HT1080 (cell line): ENCODE measurements at regions not wholly inside any gene's neighbourhood (a gene's known extent, or its start where the extent isn't known, plus 50 kb on each side); places are given as distances from the start of the nearest gene placed in this dataset. TPM values are rescaled to one million over a fixed set of nuclear protein-coding genes. Genes with fewer than 3 reads are reported as not detected.

ENCODE experiments used
- DNase-seq: peaks from one replicate; pipeline ENCODE4 v3.0.0-alpha.2; 2015; ENCODE audit warnings: low read depth
- small RNA-seq: library from RNA; depleted of rRNA; stranded (forward); fragments of <200 nt; gene quantifications from one replicate; pipeline ENCODE3, GENCODE V24; 2014

GRCh38 chr4:151604238-151604637 is 156.6 kb downstream of the GATB start:
- peak; percentile 17 for DNase-seq

DNA sequence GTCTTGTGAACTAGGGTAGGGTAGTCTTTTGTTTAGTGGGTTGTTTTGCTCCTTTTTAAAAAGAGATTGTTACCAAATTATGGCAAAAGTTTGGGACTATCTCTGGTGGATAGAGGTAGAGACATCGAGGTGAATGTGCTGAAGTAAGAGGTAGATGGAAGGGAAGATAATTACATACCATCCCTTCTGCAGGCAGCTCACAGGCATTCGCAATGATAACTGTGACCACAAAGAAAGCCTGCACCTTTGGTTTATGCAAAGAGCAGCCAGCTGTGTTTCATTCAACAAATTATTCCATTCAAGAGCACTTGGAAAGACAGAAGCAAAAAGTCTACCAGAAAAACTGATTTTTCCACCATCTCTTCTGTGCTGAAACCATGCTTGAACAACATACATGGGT is 155.6 kb downstream of the GATB start:
- DNase-seq, result no peak

- DNase-seq, result no peak
Measured at GRCh38 chr4:151606061-151606460, 154.7 kb downstream of the GATB start.

- DNase-seq, result no peak
Measured at GRCh38 chr4:151610229-151610628, 150.6 kb downstream of the GATB start.

- DNase-seq, result no peak
Measured at GRCh38 chr4:151611960-151612359, 148.8 kb downstream of the GATB start.

GRCh38 chr4:151613290-151613689 is 147.5 kb downstream of the GATB start:
- DNase-seq, result no peak

GRCh38 chr4:151614561-151614960 is 146.2 kb downstream of the GATB start:
- DNase-seq, result no peak

DNA sequence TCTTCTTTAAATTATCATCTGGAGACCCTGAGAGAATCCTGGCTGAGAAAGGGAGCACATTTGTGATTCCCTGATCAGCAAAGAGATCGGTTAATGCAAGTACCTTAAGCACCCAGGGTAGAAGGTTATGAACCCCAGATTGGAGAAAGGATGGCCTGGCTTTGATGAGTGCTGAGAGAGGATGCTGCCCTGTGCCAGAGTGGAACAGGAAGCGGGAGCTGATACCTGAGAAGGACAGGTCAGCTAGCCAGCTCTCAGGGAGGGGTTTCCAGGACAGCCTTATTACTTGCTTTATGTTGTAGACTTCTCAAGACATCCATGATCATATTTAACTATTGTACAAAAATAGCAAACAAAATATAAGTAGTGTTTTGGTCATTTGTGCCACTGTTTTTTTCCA is 141.9 kb downstream of the GATB start:
- no peak for DNase-seq

- DNase-seq, result no peak
Measured at GRCh38 chr4:151620066-151620465, 140.7 kb downstream of the GATB start.

Small RNA genes in the stretch of these regions (small RNA-seq; reads per million reads assigned to genes)
- gene RN7SKP35, result not detected
